NT2/D1 (cell line): ENCODE measurements at regions not wholly inside any gene's neighbourhood (a gene's known extent, or its start where the extent isn't known, plus 50 kb on each side); places are given as distances from the start of the nearest gene placed in this dataset.

Source experiments
- YY1 ChIP-seq: IDR thresholded peaks from 2 replicates; pipeline ENCODE4 v1.6.1; 2011; ENCODE audit not compliant: insufficient read length, insufficient read depth
- ZNF274 ChIP-seq: IDR thresholded peaks from 2 replicates; pipeline ENCODE4 v1.6.1; 2011; ENCODE audit warnings: mild to moderate bottlenecking, low read depth, low read length

- TF ChIP-seq YY1 = no peak
- no peak for TF ChIP-seq ZNF274
Measured at GRCh38 chr3:31038086-31038739, 143.8 kb upstream of the GADL1 start.
